GM19043 (cell line): ENCODE measurements at regions not wholly inside any gene's neighbourhood (a gene's known extent, or its start where the extent isn't known, plus 50 kb on each side); places are given as distances from the start of the nearest gene placed in this dataset.
A peak's percentile ranks its signal among the peaks of the same experiment; 100 is the strongest.

ENCODE experiments used
- ATAC-seq: cut with Tn5 transposase; IDR thresholded peaks from one replicate; pipeline ENCODE4 v1.9.1; 2021; ENCODE audit warnings: low read depth; ENCODE audit not compliant: unreplicated experiment

DNA sequence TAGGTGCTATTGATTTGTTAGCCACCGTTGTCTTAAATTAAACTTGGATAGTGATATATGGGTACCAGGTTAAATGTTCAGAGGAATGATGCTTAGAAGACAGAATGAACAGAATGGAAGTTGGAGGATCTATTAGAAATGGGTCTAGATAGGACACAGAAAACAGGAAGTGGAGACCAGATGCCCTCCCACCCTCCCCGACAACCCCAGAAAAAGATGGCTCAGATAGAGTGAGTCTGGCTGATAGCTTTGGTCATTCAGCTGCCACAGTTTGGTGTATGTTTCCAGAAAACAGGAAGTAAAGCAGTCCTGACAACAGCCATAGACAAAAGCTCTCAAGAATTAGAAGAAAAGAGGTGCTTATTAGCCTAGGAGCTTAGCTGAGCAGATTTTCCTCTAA, 71.5 kb upstream of the DSG1 start:
- no peak for ATAC-seq

- no peak for ATAC-seq
These were observed 70.3 kb upstream of the DSG1 start for GRCh38 chr18:31247574-31248199.

GRCh38 chr18:31248783-31249521, 69.0 kb upstream of the DSG1 start:
- no peak for ATAC-seq

DNA sequence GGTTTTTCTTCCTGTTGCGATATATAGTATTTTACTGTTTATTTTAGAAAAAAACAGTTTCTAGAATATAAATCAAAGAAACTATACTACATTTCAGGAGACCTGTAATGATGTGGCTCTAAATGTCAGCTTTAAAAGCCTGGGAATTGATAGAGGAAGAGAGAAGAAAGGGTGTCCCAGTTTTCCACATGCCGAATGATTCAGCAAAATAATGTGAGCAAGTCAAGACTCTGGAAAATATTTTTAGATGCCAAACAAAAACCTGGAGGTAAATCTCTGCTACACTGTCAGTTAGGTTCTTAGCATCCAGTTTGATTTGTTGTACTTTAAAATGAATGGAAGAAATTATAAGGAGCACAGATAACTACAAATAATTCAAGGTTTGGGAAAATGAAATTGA, 67.1 kb upstream of the DSG1 start:
- ATAC-seq = no peak

GRCh38 chr18:31252522-31252921, 65.4 kb upstream of the DSG1 start:
- ATAC-seq = no peak

DNA sequence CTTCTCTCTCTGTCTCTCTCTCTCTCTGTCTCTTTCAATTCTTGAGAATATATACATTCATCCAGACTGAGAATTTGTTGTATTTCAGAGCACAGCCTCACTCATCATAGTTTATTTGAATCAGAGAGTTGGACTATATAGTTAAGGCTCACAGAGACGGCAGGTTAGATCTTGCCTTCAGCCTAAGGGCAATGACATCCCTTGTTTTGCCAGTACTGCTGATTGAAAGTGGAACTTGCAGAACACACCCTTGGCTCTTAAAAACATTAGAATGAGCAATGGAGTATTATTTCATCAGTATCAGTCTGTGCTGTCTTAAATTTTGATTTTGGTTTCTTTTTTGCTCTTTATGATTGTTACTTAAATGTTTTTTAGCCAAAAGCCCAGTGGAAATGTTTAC, 62.0 kb upstream of the DSG1 start:
- no peak for ATAC-seq

GRCh38 chr18:31258789-31259188, 59.2 kb upstream of the DSG1 start:
- no peak for ATAC-seq

DNA sequence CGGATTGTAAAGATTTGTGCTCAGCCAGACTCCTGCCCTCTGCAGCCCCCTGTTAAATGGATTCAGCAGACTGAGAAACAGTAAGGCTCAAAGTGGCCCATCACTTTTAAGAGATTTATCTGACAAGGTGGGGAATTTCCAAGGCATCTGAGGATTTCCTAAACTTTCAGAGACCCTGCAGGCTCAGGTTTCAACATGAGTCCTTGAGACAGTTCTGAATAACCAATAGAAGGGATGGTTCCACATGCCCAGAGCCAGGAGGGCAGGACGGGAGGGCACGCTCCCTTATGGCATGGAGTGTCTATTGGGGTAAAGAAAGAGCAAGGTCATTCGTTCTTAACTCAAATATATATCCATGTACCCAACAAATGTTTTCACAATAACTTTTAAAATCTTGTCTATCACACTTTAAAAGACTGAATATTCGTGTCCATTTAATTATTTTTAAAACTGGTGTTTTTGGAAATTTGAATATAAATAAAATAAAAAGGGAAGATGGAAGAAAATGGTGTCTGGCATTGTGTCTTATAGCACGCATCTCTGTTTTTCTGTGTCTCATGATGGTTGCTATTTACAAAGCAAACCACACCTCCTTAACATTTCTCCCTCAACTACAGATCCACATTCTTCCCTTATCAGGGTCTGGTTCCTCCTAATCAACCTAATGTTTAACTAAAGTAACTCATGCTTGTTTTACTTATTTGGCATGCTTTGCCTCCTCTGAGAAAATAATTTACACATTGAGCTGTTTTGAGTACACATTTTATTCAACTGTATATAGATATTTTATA, 56.0 kb upstream of the DSG1 start:
- ATAC-seq = no peak

GRCh38 chr18:31267823-31268481, 50.0 kb upstream of the DSG1 start:
- peak; percentile 70 for ATAC-seq
